T-helper 9 cell (primary cell): ENCODE measurements at regions not wholly inside any gene's neighbourhood (a gene's known extent, or its start where the extent isn't known, plus 50 kb on each side); places are given as distances from the start of the nearest gene placed in this dataset.

Experiments used
- DNase-seq: peaks from one replicate; pipeline ENCODE4 v3.0.0-alpha.2; 2020

- no peak for DNase-seq
These were observed 87.8 kb upstream of the NRIP1 start for GRCh38 chr21:15152591-15152990.

- DNase-seq, result no peak
These were observed 94.7 kb upstream of the NRIP1 start for GRCh38 chr21:15159382-15160020.

- no peak for DNase-seq
These were observed 95.3 kb upstream of the NRIP1 start for GRCh38 chr21:15160136-15160535.

- no peak for DNase-seq
These were observed 98.1 kb upstream of the NRIP1 start for GRCh38 chr21:15162921-15163320.

GRCh38 chr21:15164273-15164672 is 99.5 kb upstream of the NRIP1 start:
- no peak for DNase-seq

GRCh38 chr21:15164678-15165303 is 100.0 kb upstream of the NRIP1 start:
- no peak for DNase-seq

- DNase-seq, result no peak
These were observed 105.8 kb upstream of the NRIP1 start for GRCh38 chr21:15170614-15171013.

GRCh38 chr21:15171546-15171945 is 106.7 kb upstream of the NRIP1 start:
- DNase-seq, result no peak

GRCh38 chr21:15172963-15173362 is 108.2 kb upstream of the NRIP1 start:
- DNase-seq, result no peak

- DNase-seq, result no peak
These were observed 110.1 kb upstream of the NRIP1 start for GRCh38 chr21:15174923-15175322.

GRCh38 chr21:15182731-15183130 is 117.9 kb upstream of the NRIP1 start:
- DNase-seq, result no peak

GRCh38 chr21:15183813-15184257 is 119.0 kb upstream of the NRIP1 start:
- DNase-seq, result no peak

GRCh38 chr21:15190412-15190811 is 125.6 kb upstream of the NRIP1 start:
- DNase-seq, result no peak

GRCh38 chr21:15190837-15191236 is 126.0 kb upstream of the NRIP1 start:
- DNase-seq, result no peak

- no peak for DNase-seq
These were observed 126.5 kb upstream of the NRIP1 start for GRCh38 chr21:15191342-15191741.

GRCh38 chr21:15192243-15192642 is 127.4 kb upstream of the NRIP1 start:
- DNase-seq, result no peak

- no peak for DNase-seq
These were observed 129.1 kb upstream of the NRIP1 start for GRCh38 chr21:15193937-15194336.

- DNase-seq, result no peak
These were observed 130.3 kb upstream of the NRIP1 start for GRCh38 chr21:15195104-15195503.

- DNase-seq, result no peak
These were observed 131.0 kb upstream of the NRIP1 start for GRCh38 chr21:15195768-15196167.

GRCh38 chr21:15197696-15198095 is 132.9 kb upstream of the NRIP1 start:
- DNase-seq, result no peak

GRCh38 chr21:15199414-15200383 is 134.9 kb upstream of the NRIP1 start:
- no peak for DNase-seq

GRCh38 chr21:15203740-15204139 is 138.9 kb upstream of the NRIP1 start:
- no peak for DNase-seq

- DNase-seq, result no peak
These were observed 139.6 kb upstream of the NRIP1 start for GRCh38 chr21:15204140-15204969.
